Stimulated activated CD4-positive, alpha-beta T cell treated with anti-CD3 and anti-CD28 coated beads, Interleukin-1b, Interleukin-23, amount 100 ng/mL, for 48 hours (primary cell): ENCODE measurements at regions not wholly inside any gene's neighbourhood (a gene's known extent, or its start where the extent isn't known, plus 50 kb on each side); places are given as distances from the start of the nearest gene placed in this dataset.
"Not testable (repeated sequence)": the region's sequence is repeated elsewhere in the genome, so short reads cannot be mapped to it uniquely, and the experiment has no call there.

Source experiments
- DNase-seq: peaks from one replicate; pipeline ENCODE4 v3.0.0-alpha.2; 2020

DNA sequence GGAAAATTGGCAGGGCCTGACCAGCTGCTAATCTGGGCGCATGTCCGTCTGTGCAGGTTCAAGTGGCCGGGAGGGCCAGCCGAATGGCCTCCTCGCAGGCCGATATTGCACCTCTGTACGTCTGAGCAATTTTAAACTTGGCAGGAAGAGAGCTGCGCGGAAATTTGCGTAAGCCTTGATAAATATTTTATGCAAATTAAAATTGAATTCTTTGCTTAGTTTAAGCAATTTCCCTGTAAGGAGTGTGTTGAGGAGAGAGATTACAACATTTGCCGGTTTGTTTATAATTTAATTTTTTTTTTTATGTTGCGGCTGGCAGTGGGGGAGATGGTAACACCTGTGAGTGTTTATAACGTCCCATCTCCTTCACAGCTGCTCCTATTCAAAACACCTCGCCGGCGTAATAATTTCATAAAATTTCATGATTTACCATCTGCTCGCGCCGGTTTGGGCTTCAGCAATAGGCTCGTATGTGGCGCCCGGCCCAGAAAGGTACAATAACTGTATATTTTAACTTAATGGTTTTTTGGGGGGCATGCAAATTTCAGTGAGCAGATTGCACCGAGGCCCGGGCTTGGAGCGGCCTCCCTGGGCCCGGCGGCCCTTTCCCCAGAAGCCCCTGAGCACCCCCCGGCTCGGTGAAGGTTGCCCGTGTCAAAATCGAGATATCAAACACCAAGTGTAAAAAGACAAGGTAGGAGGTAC is 269.4 kb upstream of the MVB12B start:
- no peak for DNase-seq

DNA sequence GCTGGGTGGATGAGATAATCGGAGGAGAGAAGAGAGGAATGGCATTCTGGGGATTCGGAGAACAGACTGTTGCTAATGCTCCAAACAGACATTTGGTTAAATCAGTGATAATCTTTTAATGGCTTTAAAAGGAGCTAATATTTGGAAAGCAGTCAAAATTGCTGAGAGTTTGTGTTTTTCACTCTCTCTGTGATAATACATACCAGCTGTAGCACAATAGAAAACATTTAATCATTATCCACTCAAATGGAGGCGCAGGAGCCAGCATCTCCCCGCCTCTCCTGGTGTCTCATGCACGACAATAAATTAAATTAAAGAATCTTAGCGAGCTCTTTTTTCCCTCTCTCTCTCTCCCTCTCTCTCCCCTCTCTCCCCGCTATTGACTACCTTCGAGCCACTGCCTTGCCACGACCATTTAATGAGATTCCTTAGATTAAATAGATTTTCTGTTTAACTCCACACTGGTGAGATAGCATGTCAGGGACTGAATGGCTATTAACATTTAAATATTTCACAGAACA is 268.6 kb upstream of the MVB12B start:
- no peak for DNase-seq

DNA sequence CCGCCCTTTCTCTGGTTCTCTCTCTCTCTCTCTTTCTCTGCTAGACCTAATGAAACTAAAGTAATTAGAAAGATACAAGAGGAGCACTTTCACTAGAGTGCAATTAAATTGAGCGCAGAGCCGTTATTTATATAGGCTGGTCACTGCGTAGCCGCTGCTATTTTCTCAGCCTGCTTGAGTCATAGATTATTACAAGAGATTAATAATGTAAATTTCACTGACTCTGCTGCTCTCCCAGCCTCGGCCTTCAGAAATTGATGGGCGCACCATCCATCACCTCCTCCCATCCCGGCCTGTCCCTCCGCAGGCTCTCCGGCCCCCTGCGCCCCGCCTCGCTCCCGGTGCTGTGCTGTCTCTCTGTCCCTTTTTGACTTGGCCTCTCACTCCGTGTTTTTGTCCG is 268.0 kb upstream of the MVB12B start:
- no peak for DNase-seq

DNA sequence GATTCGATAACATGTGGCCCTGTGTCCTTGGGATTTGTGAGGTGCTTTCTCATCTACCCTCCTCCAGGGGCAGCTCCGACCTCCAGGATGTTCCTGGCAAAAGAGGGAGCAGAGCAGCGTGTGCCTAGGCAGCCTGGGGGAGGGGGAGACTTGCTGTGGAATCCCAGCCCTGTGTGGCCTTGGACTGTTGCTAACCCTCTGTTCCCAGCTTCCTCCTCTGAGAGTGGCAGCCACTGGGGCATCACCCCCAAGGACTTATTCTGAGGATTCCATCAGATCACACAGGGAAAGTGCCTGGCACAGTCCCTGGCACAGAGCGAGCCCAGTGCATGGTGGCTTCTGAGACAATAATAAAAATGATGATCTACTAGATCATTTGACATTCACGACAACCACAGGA is 265.1 kb upstream of the MVB12B start:
- DNase-seq: no peak

DNA sequence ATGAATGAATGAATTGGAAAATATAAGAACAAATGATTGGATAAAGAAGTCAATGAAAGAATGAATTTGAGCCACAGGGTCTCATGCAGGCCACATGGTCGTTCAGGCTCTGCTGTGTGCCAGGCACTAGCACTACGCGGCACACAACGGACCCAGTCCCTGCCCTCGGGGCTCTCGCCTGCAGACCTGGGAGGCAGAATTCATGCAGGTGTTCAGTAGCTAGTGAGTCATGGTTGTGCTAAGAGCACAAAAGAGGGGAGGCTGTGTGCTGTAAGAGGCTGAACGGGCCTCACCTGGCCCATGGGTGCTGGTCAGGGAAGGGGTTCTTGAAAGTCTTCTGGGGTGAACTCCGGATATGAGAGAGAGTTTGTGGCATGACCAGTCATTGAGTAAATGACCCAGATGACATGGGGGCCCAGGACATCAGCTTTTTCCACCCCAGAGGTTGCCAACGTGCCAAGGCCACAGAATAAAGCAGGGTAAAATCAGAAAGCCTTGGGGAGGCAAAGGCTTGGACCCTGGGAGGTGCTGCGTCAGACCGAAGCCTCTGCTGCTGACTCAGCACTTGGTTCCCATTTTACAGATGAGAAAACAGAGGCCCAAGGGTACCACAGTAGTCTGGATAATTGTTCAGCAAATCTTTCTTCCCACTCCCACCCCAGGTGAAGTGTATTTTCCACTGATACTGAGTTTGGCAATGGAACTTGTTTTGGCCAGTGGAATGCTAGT is 264.3 kb upstream of the MVB12B start:
- no peak for DNase-seq

DNA sequence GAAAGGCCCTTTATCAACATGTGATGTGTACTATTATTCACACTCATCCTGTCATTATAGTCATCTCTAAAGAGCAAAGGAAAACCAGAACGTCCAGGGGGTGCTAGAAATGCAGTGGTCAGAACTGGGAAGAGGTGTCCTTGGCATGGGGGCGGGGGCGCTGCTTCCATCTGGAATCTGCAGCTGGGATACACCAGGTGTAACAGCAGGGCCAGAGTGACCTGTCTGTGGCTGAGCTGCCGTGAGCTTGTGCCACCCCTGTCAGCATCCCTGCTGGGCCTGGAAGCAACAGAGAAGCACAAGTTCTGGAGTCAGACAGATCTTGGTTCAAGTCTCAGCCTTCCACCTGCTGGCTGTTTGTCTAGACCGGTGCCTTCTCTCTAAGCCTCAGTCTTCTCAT is 263.3 kb upstream of the MVB12B start:
- no peak for DNase-seq

DNA sequence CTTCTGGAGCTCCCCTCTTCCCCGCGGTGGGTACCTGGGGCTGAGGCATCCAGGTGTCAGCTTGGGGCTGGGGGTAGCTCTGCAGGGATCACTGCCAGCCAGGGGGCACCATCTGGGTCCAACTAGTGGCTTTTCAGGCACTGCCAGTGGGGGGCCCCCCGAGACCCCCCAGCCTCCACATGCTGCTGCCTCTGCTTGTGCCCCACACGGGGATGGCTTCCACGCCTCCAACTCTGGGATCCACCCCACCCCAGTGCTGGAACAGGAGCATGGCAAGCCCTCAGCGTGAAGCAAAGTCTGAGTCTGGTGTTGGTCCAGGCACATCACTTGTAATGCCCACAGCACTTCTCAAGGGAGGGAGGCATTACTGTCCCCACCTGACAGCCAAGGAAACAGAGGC is 260.5 kb upstream of the MVB12B start:
- no peak for DNase-seq

DNA sequence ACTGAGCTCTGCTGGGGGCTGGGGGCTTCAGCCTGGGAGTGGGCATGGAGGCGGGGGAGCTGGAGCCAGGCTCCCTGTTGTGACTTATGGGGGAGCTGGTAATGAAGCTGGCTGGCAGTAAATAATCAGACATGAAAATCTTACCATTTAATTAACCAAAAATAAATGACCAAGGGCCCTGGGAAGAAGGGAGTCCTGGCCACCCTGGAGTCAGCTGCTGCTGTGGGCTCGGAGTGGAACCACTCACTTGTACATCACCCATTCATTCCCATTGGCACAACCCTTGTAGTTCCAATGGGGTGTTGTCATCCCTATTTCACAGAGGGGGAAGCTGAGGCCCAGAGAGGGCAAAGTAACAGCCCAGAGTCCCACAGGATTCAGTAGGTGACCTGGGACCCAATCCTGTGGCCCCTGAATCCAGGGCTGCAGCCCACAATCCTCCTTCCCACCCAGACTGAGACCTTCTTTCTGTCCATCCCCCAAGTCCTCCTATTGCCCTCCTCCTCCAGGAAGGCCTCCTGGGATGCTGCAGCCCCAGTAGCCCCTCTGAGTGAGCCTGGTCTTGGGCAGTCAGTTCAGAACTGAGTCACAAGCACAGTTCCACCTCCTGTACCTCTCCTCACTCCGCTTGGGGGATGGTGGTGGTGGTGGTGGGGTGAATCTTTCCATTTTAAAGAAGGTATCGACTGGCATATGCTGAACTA is 259.4 kb upstream of the MVB12B start:
- DNase-seq: no peak

DNA sequence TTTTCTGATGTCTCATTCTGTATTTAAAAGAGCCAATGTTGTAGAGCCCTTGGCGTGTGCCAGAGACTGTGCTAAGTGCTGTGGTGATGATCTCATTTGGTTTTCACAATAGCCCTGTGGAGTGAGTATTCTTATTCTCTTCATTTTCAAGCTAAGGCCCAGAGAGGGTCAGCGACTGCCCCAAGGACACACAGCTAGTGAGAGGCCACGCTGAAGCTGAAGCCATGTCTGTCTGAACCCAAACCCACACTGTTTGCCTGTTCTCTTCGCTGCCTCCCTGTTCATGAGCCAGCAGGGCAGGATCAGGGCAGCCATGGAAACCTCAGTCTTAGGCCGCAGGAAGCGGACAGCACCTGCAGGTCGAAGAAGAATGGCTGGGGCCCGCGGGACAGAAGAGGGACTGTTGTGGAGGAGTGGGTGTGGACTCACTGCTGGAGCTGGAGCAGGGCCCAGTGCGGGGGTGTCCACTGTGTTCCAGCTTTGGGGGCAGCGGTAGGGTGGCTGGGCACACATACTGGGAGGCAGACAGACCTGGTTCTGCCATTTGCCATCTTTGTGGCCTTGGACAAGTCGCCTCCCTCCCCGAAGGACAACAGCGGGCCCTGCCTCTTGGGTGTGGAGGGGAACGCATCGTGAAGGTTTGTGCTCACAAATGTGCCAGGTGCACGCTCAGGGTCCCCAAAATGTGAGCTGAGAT is 257.9 kb upstream of the MVB12B start:
- no peak for DNase-seq

DNA sequence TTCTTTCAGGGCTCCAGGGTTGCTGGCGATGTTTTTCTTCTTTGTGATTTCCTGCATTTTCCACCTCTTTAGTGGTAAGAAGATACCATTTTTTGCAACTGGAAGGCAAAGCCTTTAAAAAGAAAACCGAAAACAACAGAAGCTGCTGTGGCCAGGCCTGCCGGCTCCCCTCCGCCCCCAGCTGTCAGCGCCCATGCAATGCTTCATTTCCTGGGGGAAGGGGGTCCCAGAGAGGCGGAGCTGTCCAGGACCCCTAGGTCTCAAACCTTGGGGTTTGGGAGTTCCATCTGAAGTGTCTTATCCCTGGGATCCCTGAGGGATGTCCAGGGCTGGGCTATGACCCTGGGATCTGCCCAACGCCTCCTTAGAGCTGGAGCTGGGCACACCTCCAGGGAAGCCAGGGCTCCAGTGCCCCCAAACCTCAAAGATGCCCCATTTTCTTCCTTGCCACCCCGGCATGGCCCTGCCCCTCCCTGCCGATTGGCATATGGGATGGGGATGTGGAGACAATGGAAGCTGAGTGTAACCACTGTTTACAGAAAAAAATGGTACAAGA is 257.2 kb upstream of the MVB12B start:
- no peak for DNase-seq

DNA sequence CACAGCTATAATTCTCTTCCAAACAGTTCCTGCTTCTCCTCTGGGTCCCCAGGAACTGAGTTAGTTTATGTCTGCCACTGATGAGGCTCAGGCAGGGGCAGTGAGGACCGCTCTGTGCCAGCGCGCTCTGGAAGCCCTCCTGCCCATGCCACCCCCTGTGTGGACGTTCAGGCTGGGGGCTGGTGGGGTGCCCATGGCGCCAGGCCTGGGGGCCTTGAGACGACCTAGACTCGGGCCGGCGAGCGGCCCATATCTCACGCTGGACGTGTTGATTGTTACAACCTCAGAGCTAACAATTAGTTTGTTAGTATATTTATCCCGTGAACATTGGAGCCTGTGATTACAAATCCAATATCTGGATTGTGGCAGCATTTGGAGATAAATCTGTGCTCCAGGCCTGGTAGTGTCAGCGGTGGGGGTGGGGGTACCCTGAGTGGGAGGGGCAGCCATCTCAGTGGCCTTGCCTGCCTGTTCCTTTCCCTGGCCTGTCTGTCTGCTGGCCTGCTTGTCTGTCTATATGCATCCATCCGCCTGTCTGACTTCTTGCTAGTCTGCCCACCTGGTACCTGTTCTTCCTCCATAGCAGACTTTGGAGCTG is 256.5 kb upstream of the MVB12B start:
- no peak for DNase-seq

DNA sequence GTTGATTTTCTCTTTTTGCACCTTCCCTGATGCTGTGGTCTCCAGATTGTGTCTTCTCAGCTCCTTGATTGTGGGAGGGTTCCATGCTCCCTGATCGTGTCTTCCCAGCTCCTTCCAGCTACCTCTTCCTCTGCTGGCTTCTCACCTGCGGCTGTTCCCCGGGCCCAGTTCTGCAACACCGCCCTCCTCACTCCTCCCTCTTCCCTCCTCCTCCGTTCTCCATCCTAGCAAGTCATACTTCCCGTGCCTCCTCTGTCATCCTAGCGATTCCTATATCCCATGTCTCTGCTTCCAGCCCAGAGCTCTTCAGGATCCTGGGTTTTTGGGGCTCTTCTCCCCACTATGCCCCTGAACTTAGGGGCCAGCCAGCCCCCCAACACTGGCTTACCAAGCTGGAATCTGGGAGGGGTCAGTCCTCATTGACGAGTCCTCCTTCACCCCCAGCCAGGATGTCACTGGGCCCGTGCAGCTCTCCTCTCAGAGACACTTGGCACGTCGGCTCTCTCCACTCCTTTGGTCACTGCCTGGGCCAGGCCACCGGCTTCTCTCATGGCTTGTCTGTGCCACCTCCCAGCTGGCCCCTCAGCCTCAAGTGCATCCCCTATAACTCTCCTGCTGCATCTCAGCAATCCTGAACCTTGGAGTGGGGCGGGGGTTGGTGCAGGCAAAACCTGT is 255.4 kb upstream of the MVB12B start:
- no peak for DNase-seq

DNA sequence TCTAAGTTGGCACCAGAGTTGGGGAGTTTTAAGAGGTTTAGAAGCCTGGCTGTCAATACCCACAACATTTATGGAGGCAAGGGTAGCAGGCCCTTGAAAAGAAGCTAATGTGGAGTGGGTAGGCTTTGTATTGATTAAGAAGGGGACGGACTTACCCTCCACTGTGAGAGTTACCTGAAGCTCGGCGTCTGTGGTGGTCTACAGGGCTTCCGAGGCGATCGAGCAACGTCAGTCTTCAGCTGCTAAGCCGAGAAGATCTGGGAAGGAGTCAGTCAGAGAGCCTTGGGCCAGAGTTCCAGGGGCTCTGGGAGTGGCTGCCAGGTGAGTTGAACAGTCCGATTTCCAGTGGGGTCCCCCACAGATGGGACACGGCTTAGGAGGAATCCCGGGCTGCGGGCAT is 249.0 kb upstream of the MVB12B start:
- DNase-seq: not testable (repeated sequence)

DNA sequence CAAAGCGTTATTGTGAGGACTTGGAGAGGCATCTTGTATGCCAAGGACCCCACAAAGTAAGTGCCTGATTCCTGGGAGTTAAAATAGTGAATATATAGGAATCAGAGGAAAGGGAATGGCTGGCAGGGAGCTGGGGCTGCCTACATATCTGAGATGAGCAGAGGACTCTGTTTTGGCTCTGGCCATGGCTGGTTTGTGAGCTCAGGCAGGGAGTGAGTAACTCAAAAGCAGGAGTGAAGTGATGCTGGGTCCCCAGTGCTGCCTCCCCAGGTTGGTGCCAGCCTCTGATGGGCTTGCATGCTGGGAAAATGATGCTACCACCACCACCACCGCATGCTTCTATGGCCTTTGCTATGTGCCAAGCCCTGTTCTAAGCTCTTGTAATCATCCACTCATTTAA is 246.0 kb upstream of the MVB12B start:
- no peak for DNase-seq

DNA sequence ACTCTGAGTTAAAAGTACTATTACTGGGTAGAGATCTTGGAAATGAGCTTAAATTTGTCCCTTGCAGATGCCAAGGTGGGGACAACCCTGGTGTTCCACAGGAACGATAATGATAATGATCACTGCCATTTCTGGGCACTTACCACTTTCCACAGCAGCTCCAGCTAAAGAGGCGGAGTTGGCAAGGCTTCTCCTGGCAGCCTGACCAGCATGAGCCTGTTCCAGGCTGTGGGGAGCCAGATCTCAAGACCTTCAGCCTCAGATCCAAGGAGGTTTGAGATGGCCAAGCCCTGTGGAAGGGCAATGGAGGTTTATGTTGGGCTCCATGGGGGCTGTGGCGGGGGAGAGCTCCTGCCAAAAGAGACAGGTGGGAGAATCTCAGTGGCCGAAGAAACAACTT is 244.9 kb upstream of the MVB12B start:
- DNase-seq: no peak

DNA sequence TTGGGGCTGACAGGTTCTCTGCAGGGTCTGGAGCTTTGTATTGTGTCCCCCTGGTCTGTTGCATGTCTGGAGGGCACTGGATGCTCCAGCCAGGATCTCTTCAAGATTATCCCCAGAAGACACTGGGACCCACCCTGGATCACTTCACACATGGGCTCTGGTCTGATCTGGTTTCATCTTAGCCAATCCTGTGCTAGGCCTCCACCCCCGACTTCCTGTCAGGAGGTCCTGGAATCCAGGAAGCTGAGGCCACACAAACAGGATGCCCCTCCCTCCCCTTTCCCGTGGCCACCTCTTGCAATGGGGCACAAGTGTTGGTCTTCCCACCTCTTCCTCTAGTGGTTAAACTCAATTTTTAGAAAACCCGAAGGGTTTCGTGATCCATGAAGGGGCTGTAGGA is 242.6 kb upstream of the MVB12B start:
- no peak for DNase-seq

DNA sequence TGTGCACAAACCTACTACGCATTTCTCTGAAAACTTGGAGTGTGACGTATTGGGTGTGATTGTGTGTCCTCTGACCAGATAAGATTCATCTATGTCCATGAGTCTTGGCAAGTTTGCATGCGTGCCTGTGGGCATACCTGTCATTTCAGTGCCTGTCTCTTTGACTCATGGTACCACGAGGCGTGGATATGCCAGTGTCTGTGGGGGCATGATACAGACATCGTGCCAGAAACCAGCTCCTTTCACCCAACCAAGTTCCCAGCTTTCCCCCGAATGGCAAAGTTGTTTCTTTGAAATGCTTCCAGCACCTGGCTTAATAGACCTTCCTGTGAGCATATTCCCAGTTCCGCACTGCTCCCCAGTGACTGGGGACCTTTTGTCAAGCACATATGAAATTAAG is 241.9 kb upstream of the MVB12B start:
- no peak for DNase-seq

DNA sequence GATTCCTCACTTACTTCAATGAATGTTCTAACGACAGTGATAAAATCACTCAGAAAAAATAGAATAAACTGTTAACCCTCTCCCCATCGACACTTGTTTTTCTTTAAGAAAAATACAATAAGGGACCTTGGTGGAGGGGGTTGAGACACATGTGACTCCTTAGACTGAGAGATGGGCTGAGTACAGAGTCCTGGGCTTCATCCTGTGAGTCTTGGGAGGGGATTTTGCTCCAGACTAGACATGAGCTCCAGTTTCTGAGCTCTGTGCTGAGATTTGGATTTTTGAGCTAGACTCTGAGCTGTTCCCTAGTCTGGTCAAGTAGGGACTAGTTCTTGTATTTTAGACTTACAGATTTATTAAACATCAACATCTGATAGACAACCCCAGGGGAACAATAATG is 241.5 kb upstream of the MVB12B start:
- no peak for DNase-seq

DNA sequence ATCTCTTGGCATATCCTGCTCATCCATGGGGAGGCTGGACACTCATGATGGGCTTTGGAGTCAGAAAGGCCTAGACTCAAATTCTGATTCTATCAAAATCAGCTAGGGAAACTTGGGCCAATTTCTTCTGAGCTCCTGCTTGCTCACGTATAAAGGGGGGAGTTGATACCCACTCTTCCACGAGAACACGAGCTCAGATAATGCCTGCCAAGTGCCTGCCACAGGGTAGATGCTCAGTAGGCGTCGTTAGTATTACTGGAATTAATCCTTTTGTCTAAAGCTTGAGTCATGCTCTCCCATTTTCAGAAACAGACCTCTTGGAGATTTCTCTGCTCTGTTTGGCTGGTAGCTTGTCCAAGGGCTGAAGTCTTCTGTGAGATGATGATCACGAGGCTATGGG is 238.3 kb upstream of the MVB12B start:
- no peak for DNase-seq

DNA sequence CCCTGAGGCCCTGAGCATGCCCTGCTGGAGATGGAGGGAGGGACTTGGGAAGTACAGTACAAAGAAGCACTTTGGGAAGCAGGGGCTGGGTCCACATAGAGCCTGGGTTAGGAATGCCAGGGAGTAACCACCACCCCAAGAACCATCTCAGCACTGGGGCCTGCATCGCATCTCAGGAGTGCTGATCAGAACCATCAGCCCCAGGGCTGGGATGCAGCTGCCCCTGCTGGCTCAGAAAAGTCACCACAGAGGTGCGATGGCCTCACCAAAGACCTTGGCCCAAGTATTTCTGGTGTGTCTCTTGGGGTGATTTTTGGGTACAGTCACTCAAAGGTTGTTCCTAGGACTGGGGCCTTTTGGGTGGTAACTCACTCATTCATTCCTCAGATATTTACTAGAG is 236.8 kb upstream of the MVB12B start:
- DNase-seq: no peak

DNA sequence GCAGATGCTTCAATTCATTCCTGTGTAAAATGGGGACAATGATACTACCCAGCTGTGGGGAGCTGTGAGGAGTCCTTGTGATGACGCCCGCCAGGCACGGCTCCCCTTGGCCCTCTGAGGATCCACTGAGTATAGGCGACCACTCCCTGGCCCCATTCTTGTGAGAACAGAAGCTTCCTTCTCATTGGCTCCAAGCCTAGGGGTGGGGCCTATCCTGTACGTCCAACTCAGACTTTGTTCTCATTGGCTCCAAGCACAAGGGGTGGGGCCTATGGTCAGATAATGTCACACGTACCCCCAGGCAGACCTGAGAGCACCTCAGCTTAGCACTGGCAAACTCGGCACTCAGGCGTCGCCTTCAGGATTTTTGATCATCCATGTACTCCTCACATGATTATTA is 232.9 kb upstream of the MVB12B start:
- no peak for DNase-seq
